ENCODE measurements at regions not wholly inside any gene's neighbourhood (a gene's known extent, or its start where the extent isn't known, plus 50 kb on each side); places are given as distances from the start of the nearest gene placed in this dataset.
"Not testable (repeated sequence)": the region's sequence is repeated elsewhere in the genome, so short reads cannot be mapped to it uniquely, and the experiment has no call there.

DNA sequence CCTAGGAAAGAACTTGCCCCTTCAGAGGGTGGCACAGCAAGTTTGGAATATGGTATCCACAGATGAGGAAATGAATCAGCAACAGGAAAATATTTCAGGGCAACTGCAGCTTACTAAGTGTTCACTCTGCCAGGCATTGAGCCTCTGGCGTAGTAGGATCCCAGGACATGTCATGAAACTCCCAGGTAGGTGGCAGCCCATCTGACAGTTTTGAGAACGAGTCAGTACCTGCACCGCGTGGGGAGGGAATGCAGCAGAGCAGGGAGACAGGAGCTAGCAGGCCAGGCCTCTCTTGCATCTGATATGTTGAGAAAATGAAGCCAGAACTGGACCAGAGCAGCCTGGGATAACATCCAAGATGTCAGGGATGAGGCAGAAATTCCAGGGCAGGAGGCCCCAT lies 208.6 kb downstream of the BCL2L11 start:
- TF ChIP-seq RAD21 (IDR thresholded peaks at IDR 0.05; ENCODE audit: low read length); SMC3 (IDR thresholded peaks at IDR 0.05; ENCODE audit: low read depth, low read length); POLR2A (IDR thresholded peaks at IDR 0.05; ENCODE audit: low read depth, low read length): not testable (repeated sequence)
- TF ChIP-seq, protein P1, sequence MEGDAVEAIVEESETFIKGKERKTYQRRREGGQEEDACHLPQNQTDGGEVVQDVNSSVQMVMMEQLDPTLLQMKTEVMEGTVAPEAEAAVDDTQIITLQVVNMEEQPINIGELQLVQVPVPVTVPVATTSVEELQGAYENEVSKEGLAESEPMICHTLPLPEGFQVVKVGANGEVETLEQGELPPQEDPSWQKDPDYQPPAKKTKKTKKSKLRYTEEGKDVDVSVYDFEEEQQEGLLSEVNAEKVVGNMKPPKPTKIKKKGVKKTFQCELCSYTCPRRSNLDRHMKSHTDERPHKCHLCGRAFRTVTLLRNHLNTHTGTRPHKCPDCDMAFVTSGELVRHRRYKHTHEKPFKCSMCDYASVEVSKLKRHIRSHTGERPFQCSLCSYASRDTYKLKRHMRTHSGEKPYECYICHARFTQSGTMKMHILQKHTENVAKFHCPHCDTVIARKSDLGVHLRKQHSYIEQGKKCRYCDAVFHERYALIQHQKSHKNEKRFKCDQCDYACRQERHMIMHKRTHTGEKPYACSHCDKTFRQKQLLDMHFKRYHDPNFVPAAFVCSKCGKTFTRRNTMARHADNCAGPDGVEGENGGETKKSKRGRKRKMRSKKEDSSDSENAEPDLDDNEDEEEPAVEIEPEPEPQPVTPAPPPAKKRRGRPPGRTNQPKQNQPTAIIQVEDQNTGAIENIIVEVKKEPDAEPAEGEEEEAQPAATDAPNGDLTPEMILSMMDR (conservative IDR thresholded peaks at IDR 0.05; ENCODE audit: low read depth, low read length) = not testable (repeated sequence)
